Trophoblast cell (in vitro differentiated cells and primary cell): ENCODE measurements at regions not wholly inside any gene's neighbourhood (a gene's known extent, or its start where the extent isn't known, plus 50 kb on each side); places are given as distances from the start of the nearest gene placed in this dataset.

Source experiments
- DNase-seq, 2 donors: peaks; one replicate each; pipeline ENCODE4 v3.0.0-alpha.2; 2016
- H2AFZ ChIP-seq: 2 replicates; pipeline ENCODE4 v1.6.1; 2013; ENCODE audit warnings: low read length, moderate library complexity, mild to moderate bottlenecking; ENCODE audit not compliant: insufficient read depth, poor library complexity
- H2AK5ac ChIP-seq: 2 replicates; pipeline ENCODE4 v1.6.1; 2013; ENCODE audit warnings: mild to moderate bottlenecking, low read length
- H2BK120ac ChIP-seq: 2 replicates; pipeline ENCODE4 v1.6.1; 2013; ENCODE audit warnings: low read length, mild to moderate bottlenecking, moderate library complexity; ENCODE audit not compliant: insufficient read depth, poor library complexity
- H2BK12ac ChIP-seq: 2 replicates; pipeline ENCODE4 v1.6.1; 2013; ENCODE audit warnings: mild to moderate bottlenecking, low read length, moderate library complexity
- H2BK5ac ChIP-seq: 2 replicates; pipeline ENCODE4 v1.6.1; 2013; ENCODE audit warnings: low read length, low read depth, moderate library complexity, mild to moderate bottlenecking; ENCODE audit not compliant: poor library complexity
- H3K14ac ChIP-seq: 2 replicates; pipeline ENCODE4 v1.6.1; 2013; ENCODE audit warnings: mild to moderate bottlenecking, low read length
- H3K18ac ChIP-seq: 2 replicates; pipeline ENCODE4 v1.6.1; 2013; ENCODE audit warnings: mild to moderate bottlenecking, low read length
- H3K23ac ChIP-seq: 2 replicates; pipeline ENCODE4 v1.6.1; 2013; ENCODE audit warnings: low read length
- H3K27ac ChIP-seq: 2 replicates; pipeline ENCODE4 v1.5.1; 2013; ENCODE audit warnings: low read depth, mild to moderate bottlenecking, inconsistent platforms, low read length, moderate library complexity
- H3K27me3 ChIP-seq: 2 replicates; pipeline ENCODE4 v1.6.1; 2013; ENCODE audit warnings: inconsistent platforms, mild to moderate bottlenecking, low read length, moderate library complexity; ENCODE audit not compliant: insufficient read depth
- H3K36me3 ChIP-seq, 2 experiments: 1 replicate in 1 of 2; 2 replicates in 1 of 2; pipeline ENCODE4 v1.6.1; 2013; ENCODE audit warnings: low read length in 2 of 2, mild to moderate bottlenecking in 2 of 2, moderate library complexity in 1 of 2; ENCODE audit not compliant: insufficient read depth in 2 of 2, control insufficient read depth in 1 of 2
- H3K4ac ChIP-seq: 2 replicates; pipeline ENCODE4 v1.6.1; 2013; ENCODE audit warnings: low read depth, mild to moderate bottlenecking, low read length, moderate library complexity
- H3K4me1 ChIP-seq, 2 experiments: 1 replicate in 1 of 2; 2 replicates in 1 of 2; pipeline ENCODE4 v1.6.1; 2013; ENCODE audit warnings: low read length in 2 of 2, mild to moderate bottlenecking in 2 of 2, moderate library complexity in 1 of 2; ENCODE audit not compliant: insufficient read depth in 2 of 2, control insufficient read depth in 1 of 2
- H3K4me2 ChIP-seq: 2 replicates; pipeline ENCODE4 v1.6.1; 2013; ENCODE audit warnings: inconsistent platforms, mild to moderate bottlenecking, low read length, moderate library complexity
- H3K4me3 ChIP-seq: 2 replicates; pipeline ENCODE4 v1.5.1; 2013; ENCODE audit warnings: mild to moderate bottlenecking, low read depth, low read length, inconsistent platforms
- H3K79me1 ChIP-seq: one replicate; pipeline ENCODE4 v1.6.1; 2013; ENCODE audit warnings: low read length
- H3K79me2 ChIP-seq: 2 replicates; pipeline ENCODE4 v1.6.1; 2013; ENCODE audit warnings: low read length, mild to moderate bottlenecking; ENCODE audit not compliant: control insufficient read depth, insufficient read depth, poor library complexity
- H3K9ac ChIP-seq: 2 replicates; pipeline ENCODE4 v1.6.1; 2013; ENCODE audit warnings: mild to moderate bottlenecking, low read length
- H3K9me3 ChIP-seq: 2 replicates; pipeline ENCODE4 v1.6.1; 2013; ENCODE audit warnings: low read depth, mild to moderate bottlenecking, control low read depth, inconsistent platforms, low read length; ENCODE audit not compliant: insufficient read depth
- H4K12ac ChIP-seq: 2 replicates; pipeline ENCODE4 v1.6.1; 2013; ENCODE audit warnings: low read depth, mild to moderate bottlenecking, low read length, moderate library complexity
- H4K8ac ChIP-seq: 2 replicates; pipeline ENCODE4 v1.6.1; 2013; ENCODE audit warnings: low read depth, mild to moderate bottlenecking, low read length, moderate library complexity
- H4K91ac ChIP-seq: one replicate; pipeline ENCODE4 v1.6.1; 2013; ENCODE audit warnings: low read depth, mild to moderate bottlenecking, low read length, moderate library complexity
- WGBS: extraction: QIAGEN DNeasy Blood & Tissue Kit; methylation state at CpG from one replicate; pipeline ENCODE4 v1.1.7; 2013; ENCODE audit warnings: missing lambda C conversion rate; ENCODE audit not compliant: insufficient read length, insufficient coverage; ENCODE audit errors: extremely low coverage; 5-methylcytosine and 5-hydroxymethylcytosine counted together

DNA sequence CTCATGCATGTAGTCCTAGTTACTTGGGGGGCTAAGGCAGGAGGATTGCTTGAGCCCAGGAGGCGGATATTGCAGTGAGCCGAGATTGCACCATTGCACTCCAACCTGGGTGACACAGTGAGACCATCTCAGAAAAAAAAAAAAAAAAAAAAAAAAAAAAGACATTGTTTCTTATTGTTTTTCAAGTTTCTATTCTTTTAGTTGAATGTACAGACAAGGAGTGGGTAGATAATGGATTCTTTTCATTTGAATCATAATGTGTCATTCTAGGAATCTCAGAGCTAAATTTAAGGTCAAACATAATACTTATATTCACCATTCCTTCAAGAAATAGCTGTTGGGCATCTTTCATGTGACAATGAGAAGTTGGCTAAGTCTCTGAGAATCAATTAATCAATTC lies 157.0 kb upstream of the C21orf91 start:
- Histone ChIP-seq H2AFZ (no peak overlapping the region), H3K4me2 (no peak overlapping the region), H3K79me1 (no peaks in the 10 kb centered on the region), H2BK12ac (no peak overlapping the region), H3K4ac (no peak overlapping the region), H4K91ac (no peak overlapping the region), H3K79me2 (no peaks in the 10 kb centered on the region), H3K27me3 (no peaks in the 10 kb centered on the region), H2AK5ac (no peak overlapping the region), H4K12ac (no peak overlapping the region), H3K9ac (no peak overlapping the region), H4K8ac (no peak overlapping the region), H3K4me1 (no peaks in the 10 kb centered on the region), H3K9me3 (no peaks in the 10 kb centered on the region), H3K27ac (no peak overlapping the region), H3K36me3 (no peaks in the 10 kb centered on the region), H3K23ac (no peak overlapping the region), H2BK120ac (no peak overlapping the region), H3K4me3 (no peak overlapping the region), H2BK5ac (no peak overlapping the region), H3K14ac (no peak overlapping the region), H3K18ac (no peak overlapping the region)
- peak in 1 of 2 donors; percentile 20 for DNase-seq
- whole genome bisulfite sequencing: no CpG with 5 or more reads among the region's 2 CpGs

DNA sequence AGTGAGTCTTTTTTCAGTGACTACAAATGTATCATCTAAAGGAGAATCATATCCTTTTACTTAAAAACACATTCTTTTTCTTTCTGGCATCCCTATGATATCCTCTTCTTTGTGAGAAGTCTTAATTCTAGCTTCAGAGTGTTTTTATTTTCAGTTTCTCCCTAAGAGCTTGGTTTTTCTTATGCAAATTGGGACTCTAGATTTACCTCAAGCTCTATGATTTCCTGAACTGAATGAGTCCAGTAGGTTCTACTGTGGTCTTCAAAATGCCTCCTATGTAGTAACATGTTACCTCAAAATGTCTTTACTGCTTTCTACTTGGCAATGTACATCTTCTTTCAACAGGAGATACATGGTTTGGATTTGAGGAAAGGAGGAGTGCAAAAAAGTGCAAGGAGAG lies 148.2 kb upstream of the C21orf91 start:
- no peaks in the 10 kb centered on the region for H3K79me1 ChIP-seq
- no peak overlapping the region for H3K27ac ChIP-seq
- no peak overlapping the region for H2BK120ac ChIP-seq
- H3K27me3 ChIP-seq: no peaks in the 10 kb centered on the region
- no peak overlapping the region for H2AK5ac ChIP-seq
- H3K23ac ChIP-seq: no peak overlapping the region
- no peak for DNase-seq
- no peak overlapping the region for H3K9ac ChIP-seq
- H4K12ac ChIP-seq: no peak overlapping the region
- H2AFZ ChIP-seq: no peak overlapping the region
- H2BK5ac ChIP-seq: no peak overlapping the region
- H4K8ac ChIP-seq: no peak overlapping the region
- no peaks in the 10 kb centered on the region for H3K9me3 ChIP-seq
- H3K4me3 ChIP-seq: no peak overlapping the region
- H3K79me2 ChIP-seq: no peaks in the 10 kb centered on the region
- no peak overlapping the region for H2BK12ac ChIP-seq
- H3K4me2 ChIP-seq: no peak overlapping the region
- no peak overlapping the region for H4K91ac ChIP-seq
- H3K36me3 ChIP-seq: no peaks in the 10 kb centered on the region
- no peaks in the 10 kb centered on the region for H3K4me1 ChIP-seq
- no peak overlapping the region for H3K4ac ChIP-seq
- H3K18ac ChIP-seq: no peak overlapping the region
- H3K14ac ChIP-seq: no peak overlapping the region

DNA sequence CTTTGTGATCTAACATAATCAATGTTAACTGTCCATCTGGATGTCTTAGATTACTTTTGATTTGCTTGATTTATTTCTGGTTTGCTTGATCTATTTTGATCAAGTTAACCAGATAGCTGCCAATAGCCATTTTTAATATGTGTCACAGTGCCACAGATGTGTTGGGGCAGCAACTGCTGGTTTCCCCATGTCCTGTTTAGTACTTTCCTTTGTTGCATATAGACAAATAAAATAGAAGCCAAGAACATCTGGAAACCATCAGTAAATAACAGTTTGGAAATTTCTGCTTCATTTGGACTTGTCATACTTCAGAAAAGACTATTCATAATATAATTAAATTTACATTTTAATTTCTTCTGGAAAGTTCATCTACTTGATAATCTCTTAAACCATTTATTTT lies 145.6 kb upstream of the C21orf91 start:
- Histone ChIP-seq H4K8ac (no peak overlapping the region), H2AFZ (no peak overlapping the region), H3K9ac (no peak overlapping the region), H3K4me2 (no peak overlapping the region), H3K36me3 (no peaks in the 10 kb centered on the region), H3K27me3 (no peaks in the 10 kb centered on the region), H2BK120ac (no peak overlapping the region), H3K9me3 (no peaks in the 10 kb centered on the region), H3K18ac (no peak overlapping the region), H2AK5ac (no peak overlapping the region), H3K79me2 (no peaks in the 10 kb centered on the region), H4K12ac (no peak overlapping the region), H2BK5ac (no peak overlapping the region), H2BK12ac (no peak overlapping the region), H3K79me1 (no peaks in the 10 kb centered on the region), H3K23ac (no peak overlapping the region), H3K4me1 (no peaks in the 10 kb centered on the region), H3K27ac (no peak overlapping the region), H3K4me3 (no peak overlapping the region), H3K14ac (no peak overlapping the region), H3K4ac (no peak overlapping the region), H4K91ac (no peak overlapping the region)
- DNase-seq: no peak

DNA sequence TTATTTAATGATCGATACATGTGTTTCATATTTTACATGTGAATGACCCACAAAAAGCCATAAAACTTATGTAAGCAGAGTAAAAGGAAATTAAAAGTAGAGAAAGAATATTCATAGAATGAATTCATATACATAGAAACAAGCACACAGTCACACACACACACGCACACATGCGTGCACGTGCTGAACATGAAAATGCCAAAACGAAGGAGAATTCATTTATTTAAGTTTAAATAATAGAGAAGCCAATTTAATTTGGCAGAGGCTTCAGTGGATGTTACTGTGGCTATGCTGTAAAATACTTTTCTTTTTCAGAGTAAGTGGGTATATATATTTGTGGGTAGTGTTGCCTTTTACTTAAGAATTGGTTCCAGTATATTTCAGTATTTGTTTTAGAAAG lies 145.0 kb upstream of the C21orf91 start:
- Histone ChIP-seq H3K4me2 (no peak overlapping the region), H2BK120ac (no peak overlapping the region), H3K9ac (no peak overlapping the region), H4K8ac (no peak overlapping the region), H3K4me3 (no peak overlapping the region), H3K23ac (no peak overlapping the region), H4K12ac (no peak overlapping the region), H3K27me3 (no peaks in the 10 kb centered on the region), H3K14ac (no peak overlapping the region), H3K79me2 (no peaks in the 10 kb centered on the region), H3K79me1 (no peaks in the 10 kb centered on the region), H3K9me3 (no peaks in the 10 kb centered on the region), H3K27ac (no peak overlapping the region), H3K4me1 (no peaks in the 10 kb centered on the region), H4K91ac (no peak overlapping the region), H2BK5ac (no peak overlapping the region), H3K36me3 (no peaks in the 10 kb centered on the region), H2BK12ac (no peak overlapping the region), H3K18ac (no peak overlapping the region), H2AK5ac (no peak overlapping the region), H3K4ac (no peak overlapping the region), H2AFZ (no peak overlapping the region)
- WGBS: no CpG with 5 or more reads among the region's 5 CpGs
- no peak for DNase-seq

DNA sequence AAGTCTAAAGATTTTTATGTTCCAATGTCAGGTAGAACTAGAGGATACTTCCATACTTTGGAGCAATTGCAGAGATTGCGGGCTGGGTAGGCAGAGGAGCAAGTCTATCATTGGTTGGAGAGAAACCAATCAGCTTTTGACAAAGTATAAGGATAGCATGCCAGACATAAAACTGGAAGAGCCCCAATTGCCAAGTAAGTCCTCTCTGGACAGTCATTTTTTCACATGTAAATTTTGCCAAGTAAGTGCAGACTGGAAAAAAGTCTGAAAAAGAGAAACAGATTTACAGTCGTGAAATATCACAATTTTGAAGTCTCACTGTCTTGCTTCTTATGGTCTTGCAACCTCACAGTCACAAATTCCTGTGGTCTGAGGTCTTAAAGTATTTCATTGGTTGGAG lies 131.4 kb upstream of the C21orf91 start:
- Histone ChIP-seq H3K27ac (no peak overlapping the region), H3K4me1 (no peaks in the 10 kb centered on the region), H3K9ac (no peak overlapping the region), H4K8ac (no peak overlapping the region), H3K18ac (no peak overlapping the region), H3K36me3 (no peaks in the 10 kb centered on the region), H2BK120ac (no peak overlapping the region), H2AFZ (no peak overlapping the region), H3K23ac (no peak overlapping the region), H3K79me1 (no peaks in the 10 kb centered on the region), H3K14ac (no peak overlapping the region), H2AK5ac (no peak overlapping the region), H2BK5ac (no peak overlapping the region), H2BK12ac (no peak overlapping the region), H3K4ac (no peak overlapping the region), H3K27me3 (no peaks in the 10 kb centered on the region), H3K9me3 (no peaks in the 10 kb centered on the region), H4K91ac (no peak overlapping the region), H3K4me2 (no peak overlapping the region), H3K4me3 (no peak overlapping the region), H4K12ac (no peak overlapping the region), H3K79me2 (no peaks in the 10 kb centered on the region)
- WGBS: no CpG with 5 or more reads among the region's 2 CpGs
- DNase-seq: no peak
